Motor neuron (in vitro differentiated cells): ENCODE measurements at regions not wholly inside any gene's neighbourhood (a gene's known extent, or its start where the extent isn't known, plus 50 kb on each side); places are given as distances from the start of the nearest gene placed in this dataset.

ENCODE experiments used
- ATAC-seq, 8 experiments: fragments of 200-7000 bp; cut with Tn5 transposase; replicated peaks in 6 of 8; 2 replicates each; pipeline ENCODE4 v1.8.0; 2021; ENCODE audit warnings: mild to moderate bottlenecking in 8 of 8, moderate library complexity in 8 of 8
- H3K27ac ChIP-seq, 2 donors: fragments of 250-450 bp; sonication (Bioruptor Pico); 2 replicates each; pipeline ENCODE4 v1.9.0; 2021; ENCODE audit warnings: antibody characterized with exemption in 2 of 2, mild to moderate bottlenecking in 2 of 2, moderate library complexity in 1 of 2
- H3K4me1 ChIP-seq, 2 donors: fragments of 250-450 bp; sonication (Bioruptor Pico); replicated peaks in 1 of 2; 2 replicates each; pipeline ENCODE4 v1.6.1; 2021; ENCODE audit warnings: antibody characterized with exemption in 2 of 2, mild to moderate bottlenecking in 2 of 2, moderate library complexity in 1 of 2
- H3K4me3 ChIP-seq, 5 donors: fragments of 250-450 bp; sonication (Bioruptor Pico); 2 replicates each; pipeline ENCODE4 v1.9.0; 2021; ENCODE audit warnings: antibody characterized with exemption in 5 of 5, mild to moderate bottlenecking in 5 of 5, moderate library complexity in 4 of 5
- WGBS, 10 experiments: fragments of 450-650 bp; shearing (Covaris generic); methylation state at CpG; one replicate each; pipeline ENCODE4 v1.0.0; 2022; 5-methylcytosine and 5-hydroxymethylcytosine counted together
- in situ Hi-C, 9 experiments: fragments of 400-800 bp; cut with MboI; loops; one replicate each; pipeline ENCODE4 v1.15.0; 2021; ENCODE audit warnings: low sequenced_read_pairs in 9 of 9, low pct_unique_long_range_greater_than_20kb in 2 of 9; ENCODE audit not compliant: unreplicated experiment in 9 of 9

DNA sequence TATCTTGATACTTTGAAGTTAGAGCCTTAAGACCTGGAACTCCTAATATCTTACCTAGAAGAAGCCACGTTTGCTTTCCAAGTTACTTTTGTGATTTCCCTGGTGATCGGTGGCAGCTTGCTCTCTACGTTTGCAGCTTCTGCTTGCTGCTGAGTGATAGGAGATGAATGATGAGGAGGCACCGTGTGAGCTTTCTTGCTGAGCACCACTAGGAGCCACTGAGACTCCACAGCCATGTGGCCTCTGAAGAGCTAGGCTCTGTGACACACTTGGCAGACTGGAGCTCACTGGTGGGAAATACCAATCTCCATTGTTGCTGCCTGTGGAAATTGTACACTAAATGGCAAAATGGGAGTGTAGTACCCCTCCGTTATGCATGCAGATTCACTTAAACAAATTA is 161.8 kb downstream of the IBTK start:
- 20 to 100% (median 82%) methylated on average over 1 to 5 of the region's 5 CpGs; no CpG with 5 or more reads in 2 of the 10 experiments for WGBS, 10 experiments
- no peak overlapping the region for H3K4me3 ChIP-seq
- no peak for ATAC-seq
- H3K27ac ChIP-seq, result no peak overlapping the region
- no peaks in the 10 kb centered on the region for H3K4me1 ChIP-seq
- in situ Hi-C loops, result no loop called here

DNA sequence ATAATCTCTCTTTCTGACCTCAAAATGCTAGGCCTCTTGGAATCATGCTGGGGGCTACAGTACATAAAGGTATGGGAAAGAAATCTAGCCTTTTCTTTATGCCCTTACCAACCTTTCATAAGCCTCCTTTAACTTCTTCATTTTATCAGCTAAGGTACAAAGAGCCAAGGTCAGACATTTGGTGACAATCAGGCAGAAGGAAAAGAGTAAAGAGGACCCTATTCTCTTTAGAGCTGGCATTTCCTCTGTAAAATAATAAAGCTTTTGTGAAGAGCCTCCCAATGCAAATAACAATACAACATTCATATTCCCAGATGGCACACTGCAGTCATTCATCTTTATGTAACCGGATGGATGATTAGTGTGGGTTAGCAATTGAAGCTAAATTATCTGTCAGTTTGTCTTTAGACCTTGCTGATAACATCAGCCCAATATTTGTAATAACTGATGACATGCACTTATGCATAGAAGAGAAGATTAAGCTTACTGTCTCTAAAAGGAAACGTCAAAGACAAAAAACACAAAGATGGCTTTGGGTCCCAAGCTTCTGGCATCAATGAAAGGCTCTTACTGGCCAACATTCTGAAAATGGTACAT is 163.1 kb downstream of the IBTK start:
- no peak overlapping the region for H3K27ac ChIP-seq
- in situ Hi-C loops, result no loop called here
- H3K4me1 ChIP-seq, result no peaks in the 10 kb centered on the region
- 33 to 92% (median 65%) methylated on average over 1 to 2 of the region's 2 CpGs; no CpG with 5 or more reads in 3 of the 10 experiments for WGBS, 10 experiments
- ATAC-seq, result no peak
- H3K4me3 ChIP-seq, result no peak overlapping the region

DNA sequence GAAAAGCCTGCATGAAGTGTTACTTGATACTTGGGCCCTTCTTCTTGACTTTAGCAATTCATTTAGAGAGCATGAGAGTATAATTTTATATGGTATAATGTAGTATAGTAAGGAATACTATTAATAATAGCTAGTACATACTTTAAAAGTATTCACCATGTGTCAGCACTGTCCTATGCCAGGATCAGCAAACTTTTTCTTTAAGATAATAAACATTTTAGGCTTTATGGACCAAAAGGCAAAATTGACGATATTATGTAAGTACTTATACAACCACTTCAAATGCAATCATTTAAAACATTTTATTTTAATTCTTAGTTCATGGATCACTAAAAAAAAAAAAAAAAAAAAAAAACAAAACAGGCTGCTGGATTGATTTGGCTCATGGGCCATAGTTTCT is 163.9 kb downstream of the IBTK start:
- no peak overlapping the region for H3K27ac ChIP-seq
- WGBS, 10 experiments, result 17 to 100% (median 88%) methylated on average over 1 of the region's 1 CpG
- H3K4me3 ChIP-seq, result no peak overlapping the region
- no peaks in the 10 kb centered on the region for H3K4me1 ChIP-seq
- no peak for ATAC-seq
- in situ Hi-C loops, result no loop called here

DNA sequence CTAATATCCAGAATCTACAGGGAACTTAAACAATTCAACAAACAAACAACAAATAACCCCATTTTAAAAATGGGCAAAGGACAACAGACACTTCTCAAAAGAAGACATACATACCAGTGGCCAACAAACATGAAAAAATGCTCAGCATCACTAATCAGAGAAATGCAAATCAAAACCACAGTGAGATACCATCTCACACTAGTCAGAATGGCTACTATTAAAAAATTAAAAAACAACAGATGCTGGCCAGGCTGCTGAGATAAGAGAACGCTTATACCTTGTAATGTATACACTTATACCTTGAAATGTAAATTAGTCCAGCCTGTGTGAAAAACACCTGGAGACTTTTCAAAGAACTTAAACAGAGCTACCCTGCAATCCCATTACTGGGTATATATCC is 166.8 kb downstream of the IBTK start:
- Histone ChIP-seq H3K4me3 (no peak overlapping the region), H3K4me1 (no peaks in the 10 kb centered on the region), H3K27ac (no peak overlapping the region)
- in situ Hi-C loops, result no loop called here
- peak in 2 of 8 experiments; percentile 15 to 34 for ATAC-seq
- 29 to 100% (median 50%) methylated on average over 1 of the region's 1 CpG; no CpG with 5 or more reads in 5 of the 10 experiments for WGBS, 10 experiments

DNA sequence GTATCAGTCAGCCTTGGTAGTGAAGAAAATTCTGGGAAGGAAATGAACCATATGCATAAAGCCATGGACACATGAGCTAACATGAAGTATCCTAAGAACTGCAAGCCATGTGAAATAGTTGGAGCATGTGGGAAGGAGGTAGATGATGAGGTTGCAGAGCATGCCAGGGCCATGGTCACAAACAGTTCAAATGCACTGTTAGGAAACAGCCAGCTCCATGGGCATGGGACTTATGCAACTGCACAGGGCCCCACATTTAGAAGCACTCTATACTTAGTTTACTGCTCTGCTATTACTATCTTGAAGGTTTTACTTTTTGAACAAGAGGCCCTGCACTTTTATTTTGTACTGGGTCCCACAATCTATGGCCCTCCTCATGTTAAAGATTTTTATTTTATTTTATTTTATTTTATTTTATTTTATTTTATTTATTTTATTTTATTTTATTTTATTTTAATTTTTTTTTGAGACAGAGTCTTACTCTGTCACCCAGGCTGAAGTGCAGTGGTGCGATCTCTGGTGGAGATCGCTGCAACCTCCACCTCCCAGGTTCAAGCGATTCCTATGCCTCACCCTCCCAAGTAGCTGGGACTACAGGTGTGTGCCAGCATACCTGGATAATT is 169.1 kb downstream of the IBTK start:
- no peak for ATAC-seq
- Histone ChIP-seq H3K4me1 (no peaks in the 10 kb centered on the region), H3K27ac (no peak overlapping the region), H3K4me3 (no peak overlapping the region)
- WGBS, 10 experiments, result 96 to 100% (median 100%) methylated on average over 1 to 3 of the region's 3 CpGs; no CpG with 5 or more reads in 1 of the 10 experiments
- in situ Hi-C loops, result no loop called here

DNA sequence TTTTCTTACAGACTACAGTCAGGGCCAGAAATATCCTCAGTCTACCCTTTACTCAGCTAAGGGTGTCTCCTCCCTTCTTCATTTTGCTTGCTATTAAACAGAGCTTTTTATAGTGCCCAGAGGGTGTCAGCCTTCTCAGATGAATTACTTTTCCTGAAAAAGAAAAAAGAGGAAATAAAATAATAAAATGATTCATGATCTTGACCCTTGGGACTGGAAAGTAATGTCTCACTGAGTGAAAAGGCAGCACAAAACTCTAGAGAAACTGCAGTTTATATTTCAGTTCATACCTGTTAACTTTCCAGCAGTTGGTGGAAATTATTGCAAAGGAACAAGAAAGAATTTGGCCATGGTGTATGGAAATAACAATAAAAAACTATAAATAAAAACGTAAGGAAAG is 170.6 kb downstream of the IBTK start:
- no peak overlapping the region for H3K4me3 ChIP-seq
- ATAC-seq, result peak in 2 of 8 experiments; percentile 26 to 43
- 0 to 77% (median 27%) methylated on average over 1 of the region's 1 CpG for WGBS, 10 experiments
- H3K27ac ChIP-seq, result no peak overlapping the region
- no peaks in the 10 kb centered on the region for H3K4me1 ChIP-seq
- in situ Hi-C loops, result no loop called here

DNA sequence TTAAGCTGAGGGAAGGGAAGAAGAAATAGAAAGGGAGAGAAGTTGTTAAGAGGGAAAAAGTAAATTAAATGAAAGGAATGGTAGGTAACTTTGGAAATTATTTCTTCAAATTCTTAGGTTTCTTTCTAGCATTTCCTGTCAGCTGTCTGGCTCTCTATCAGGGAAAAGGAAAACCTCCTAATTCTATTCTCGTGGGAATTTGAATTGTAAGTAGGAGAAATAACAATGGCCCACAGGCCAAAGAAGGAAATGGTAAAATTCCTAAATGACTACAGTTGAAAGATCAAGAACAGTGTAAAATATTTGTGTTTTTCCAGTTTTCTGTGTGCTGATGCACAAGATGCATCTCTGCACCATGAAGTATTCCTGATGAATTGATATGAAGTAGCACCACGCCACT is 173.0 kb downstream of the IBTK start:
- no peak overlapping the region for H3K4me3 ChIP-seq
- WGBS, 10 experiments, result 13 to 100% (median 80%) methylated on average over 1 to 2 of the region's 2 CpGs; no CpG with 5 or more reads in 1 of the 10 experiments
- in situ Hi-C loops, result no loop called here
- no peak for ATAC-seq
- H3K27ac ChIP-seq, result no peak overlapping the region
- H3K4me1 ChIP-seq, result no peaks in the 10 kb centered on the region

DNA sequence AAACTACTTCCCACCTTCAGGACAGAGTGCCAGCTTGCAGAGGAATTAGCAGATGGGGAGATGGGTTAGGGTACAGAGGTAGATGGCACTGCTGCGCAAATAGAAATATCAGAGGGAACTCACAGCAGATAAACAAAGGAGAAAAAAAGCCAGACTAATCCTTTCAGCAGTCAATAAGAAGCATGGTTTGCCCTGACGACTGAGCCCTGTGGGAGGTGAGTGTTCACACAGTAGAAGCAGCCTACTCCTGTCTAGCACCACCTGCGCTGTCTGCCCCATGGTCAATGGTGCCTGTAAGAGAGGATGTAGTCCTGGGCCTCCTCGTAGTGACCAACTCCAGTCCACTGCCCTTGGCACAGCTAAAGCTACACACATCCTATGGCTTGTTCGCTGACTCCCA is 174.1 kb downstream of the IBTK start:
- 50 to 100% (median 79%) methylated on average over 1 to 4 of the region's 5 CpGs; no CpG with 5 or more reads in 4 of the 10 experiments for WGBS, 10 experiments
- H3K4me3 ChIP-seq, result no peak overlapping the region
- no peak overlapping the region for H3K27ac ChIP-seq
- no peaks in the 10 kb centered on the region for H3K4me1 ChIP-seq
- no peak for ATAC-seq
- in situ Hi-C loops, result no loop called here

DNA sequence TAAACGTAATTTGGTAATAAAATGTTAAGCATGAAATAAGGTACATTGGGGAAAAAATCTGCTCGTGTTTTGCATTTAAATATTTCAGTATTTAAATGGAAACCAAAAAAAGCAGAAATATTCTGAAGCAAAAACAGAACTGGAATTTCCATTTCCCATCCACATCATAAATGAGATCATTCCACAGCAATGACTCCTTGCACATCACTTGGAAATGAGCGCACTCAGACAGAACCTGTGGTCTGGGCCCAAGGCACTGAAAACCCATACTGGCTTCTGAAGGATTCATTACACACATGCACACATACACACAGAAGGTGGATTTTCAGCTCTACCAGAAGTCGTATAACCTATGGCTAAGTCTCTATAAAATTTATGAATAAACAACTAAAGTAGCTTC is 174.8 kb downstream of the IBTK start:
- H3K27ac ChIP-seq, result no peak overlapping the region
- in situ Hi-C loops, result no loop called here
- H3K4me1 ChIP-seq, result no peaks in the 10 kb centered on the region
- no peak overlapping the region for H3K4me3 ChIP-seq
- peak in 3 of 8 experiments; percentile 77 to 90 (median 84) for ATAC-seq
- WGBS, 10 experiments, result 0 to 96% (median 73%) methylated on average over 2 to 4 of the region's 4 CpGs; no CpG with 5 or more reads in 1 of the 10 experiments

DNA sequence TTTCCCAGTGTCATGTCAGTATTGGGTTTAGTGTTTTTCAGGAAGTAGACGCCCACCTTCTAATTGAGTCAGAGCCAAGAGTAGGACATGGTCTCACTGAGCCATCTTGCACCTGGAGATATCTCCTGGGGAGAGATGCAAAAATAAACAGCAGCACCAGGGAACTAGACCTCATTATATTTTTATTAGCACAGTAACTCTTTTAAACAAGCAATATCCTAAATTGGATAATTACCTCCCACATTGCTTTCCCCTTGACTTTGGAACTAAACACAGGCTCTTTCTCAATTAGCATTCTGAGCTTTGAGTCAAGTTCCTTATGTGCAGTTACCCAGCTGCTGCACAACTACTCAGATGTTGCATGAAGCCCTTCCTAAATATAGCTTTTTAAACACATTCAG is 175.4 kb downstream of the IBTK start:
- in situ Hi-C loops, result no loop called here

DNA sequence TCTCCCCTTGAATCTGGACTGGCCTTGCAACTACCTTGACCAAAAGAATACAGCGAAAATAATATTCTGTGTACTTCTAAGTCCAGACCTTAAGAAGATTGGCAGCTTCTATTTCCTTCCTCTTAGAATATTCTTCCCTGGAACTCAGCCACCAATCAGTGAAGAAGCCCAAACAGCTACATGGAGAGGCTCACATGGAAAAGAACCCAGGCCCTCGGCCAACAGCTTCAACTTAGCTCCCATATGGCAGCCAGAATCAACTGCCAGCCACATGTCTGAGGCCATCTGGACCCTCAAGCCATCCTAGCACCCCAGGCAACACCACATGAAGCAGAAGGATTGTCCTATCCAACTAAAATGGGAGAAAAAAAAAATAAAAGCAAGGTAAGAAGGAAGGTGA is 178.8 kb downstream of the IBTK start:
- Histone ChIP-seq H3K4me1 (no peaks in the 10 kb centered on the region), H3K27ac (no peak overlapping the region), H3K4me3 (no peak overlapping the region)
- ATAC-seq, result no peak
- 0 to 100% (median 50%) methylated on average over 1 to 2 of the region's 2 CpGs; no CpG with 5 or more reads in 2 of the 10 experiments for WGBS, 10 experiments
- in situ Hi-C loops, result no loop called here

More for the DNA sequence above, 175.4 kb downstream of the IBTK start:
- WGBS, 10 experiments, result 0 to 100% (median 62%) methylated on average over 1 of the region's 1 CpG; no CpG with 5 or more reads in 2 of the 10 experiments
- no peaks in the 10 kb centered on the region for H3K4me1 ChIP-seq
- H3K4me3 ChIP-seq, result no peak overlapping the region
- peak in 3 of 8 experiments; percentile 39 to 65 (median 59) for ATAC-seq
- H3K27ac ChIP-seq, result no peak overlapping the region

DNA sequence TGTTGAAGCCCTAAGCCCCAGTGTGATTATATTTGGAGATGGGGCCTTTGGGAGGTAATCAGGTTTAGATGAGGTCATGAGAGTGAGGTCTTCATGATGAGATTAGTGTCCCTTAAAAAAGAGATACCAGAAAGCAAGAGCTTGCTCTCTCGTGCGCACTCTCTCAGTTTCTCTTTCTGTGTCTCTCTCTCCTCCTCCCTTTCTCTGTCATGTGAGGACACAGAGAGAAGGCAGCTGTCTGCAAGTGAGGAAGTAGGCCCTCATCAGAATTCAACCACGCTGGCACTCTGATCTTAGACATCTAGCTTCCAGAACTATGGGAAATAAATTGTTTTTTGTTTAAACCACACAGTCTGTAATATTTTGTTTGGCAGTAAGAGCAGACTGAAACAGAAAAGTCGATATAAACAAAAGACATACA is 180.5 kb downstream of the IBTK start:
- in situ Hi-C loops, result no loop called here
- Histone ChIP-seq H3K4me1 (no peaks in the 10 kb centered on the region), H3K4me3 (no peak overlapping the region), H3K27ac (no peak overlapping the region)
- peak in 1 of 8 experiments; percentile 39 for ATAC-seq
- WGBS, 10 experiments, result 38 to 100% (median 79%) methylated on average over 1 to 4 of the region's 4 CpGs

DNA sequence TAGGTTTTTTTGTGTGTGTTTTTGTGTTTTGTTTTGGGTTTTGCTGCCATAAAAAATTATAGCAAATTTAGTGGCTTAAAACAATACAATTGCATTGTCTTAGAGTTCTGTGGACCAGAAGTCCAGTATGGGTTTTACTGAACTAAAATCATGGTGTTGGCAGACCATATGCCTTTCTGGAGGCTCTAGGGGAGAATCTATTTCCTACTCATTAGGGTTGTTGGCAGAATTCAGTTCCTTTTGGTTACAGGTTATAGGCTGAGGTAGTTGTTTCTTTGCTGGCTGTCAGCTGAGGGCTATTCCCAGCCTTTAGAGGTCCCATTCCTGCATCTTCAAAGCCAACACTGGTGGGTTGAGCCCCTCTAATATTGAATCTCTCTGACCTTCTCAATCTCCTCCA is 181.3 kb downstream of the IBTK start:
- no peak overlapping the region for H3K27ac ChIP-seq
- in situ Hi-C loops, result no loop called here
- ATAC-seq, result no peak

DNA sequence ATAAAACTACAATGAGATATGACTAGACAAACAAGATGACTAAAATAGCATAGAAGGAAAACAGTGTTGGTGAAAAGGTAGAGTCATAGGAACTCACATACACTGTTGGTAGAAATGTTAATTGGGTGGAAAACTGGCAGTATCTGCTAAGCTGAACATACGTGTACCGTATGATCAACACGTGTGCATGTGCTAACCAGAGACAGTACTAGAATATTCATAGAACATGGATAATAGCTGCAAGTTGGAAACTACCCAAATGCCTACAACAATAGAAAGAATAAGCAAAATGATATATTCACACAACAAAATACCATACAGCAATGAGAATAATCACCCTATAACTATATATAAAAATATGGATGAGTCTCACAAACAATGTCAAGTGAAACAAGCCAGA is 184.0 kb downstream of the IBTK start:
- ATAC-seq, result peak in 1 of 8 experiments; percentile 11
- 40 to 100% (median 93%) methylated on average over 1 to 3 of the region's 3 CpGs; no CpG with 5 or more reads in 3 of the 10 experiments for WGBS, 10 experiments
- Histone ChIP-seq H3K27ac (no peak overlapping the region), H3K4me1 (no peaks in the 10 kb centered on the region), H3K4me3 (no peak overlapping the region)
- in situ Hi-C loops, result no loop called here

More for the DNA sequence above, 181.3 kb downstream of the IBTK start:
- no peak overlapping the region for H3K4me3 ChIP-seq
- H3K4me1 ChIP-seq, result no peaks in the 10 kb centered on the region
